ENCODE measurements at regions not wholly inside any gene's neighbourhood (a gene's known extent, or its start where the extent isn't known, plus 50 kb on each side); places are given as distances from the start of the nearest gene placed in this dataset.
"Not testable (repeated sequence)": the region's sequence is repeated elsewhere in the genome, so short reads cannot be mapped to it uniquely, and the experiment has no call there.

- no peak overlapping the region for H3K4me3 ChIP-seq (ENCODE audit: low read depth, low read length)
Observed at GRCh38 chr11:87889126-87889525, 286.1 kb downstream of the RAB38 start.

GRCh38 chr11:87885084-87885483, 290.2 kb downstream of the RAB38 start:
- CTCF ChIA-PET; H3K4me3 ChIP-seq (ENCODE audit: low read depth, low read length); POLR2A ChIA-PET; DNase-seq (ENCODE audit: low read depth, low spot score): not testable (repeated sequence)

More at GRCh38 chr11:87889126-87889525, 286.1 kb downstream of the RAB38 start:
- POLR2A ChIA-PET: no interaction called here
- DNase-seq (ENCODE audit: low read depth, low spot score): no peak
- CTCF ChIA-PET: no interaction called here
- no peak for TF ChIP-seq CTCF (IDR thresholded peaks at IDR 0.05; ENCODE audit: insufficient read depth, low read length, missing control alignments)

- DNase-seq (ENCODE audit: low read depth, low spot score): no peak
- no peak for TF ChIP-seq CTCF (IDR thresholded peaks at IDR 0.05; ENCODE audit: insufficient read depth, low read length, missing control alignments)
- ChIA-PET POLR2A (no interaction called here), CTCF (interaction anchor here (0.9 to 1.6 kb wide), 4 partner anchors 18 to 665 kb away, joined by 3 to 6 read pairs (median 4); no protein-coding TSS in a partner anchor)
- no peak overlapping the region for H3K4me3 ChIP-seq (ENCODE audit: low read depth, low read length)
Observed at GRCh38 chr11:87879118-87879517, 296.1 kb downstream of the RAB38 start.

- ChIA-PET CTCF (interaction anchor here (0.9 to 1.6 kb wide), 7 partner anchors 19 to 674 kb away, joined by 3 to 6 read pairs (median 3); no protein-coding TSS in a partner anchor), POLR2A (no interaction called here)
- TF ChIP-seq CTCF (IDR thresholded peaks at IDR 0.05; ENCODE audit: insufficient read depth, low read length, missing control alignments): peak; percentile 38
- H3K4me3 ChIP-seq (ENCODE audit: low read depth, low read length): no peak overlapping the region
- peak; percentile 9 for DNase-seq (ENCODE audit: low read depth, low spot score)
Observed at GRCh38 chr11:87878373-87878825, 296.8 kb downstream of the RAB38 start.

- DNase-seq (ENCODE audit: low read depth, low spot score): no peak
- ChIA-PET CTCF (no interaction called here), POLR2A (no interaction called here)
- no peak overlapping the region for H3K4me3 ChIP-seq (ENCODE audit: low read depth, low read length)
- no peak for TF ChIP-seq CTCF (IDR thresholded peaks at IDR 0.05; ENCODE audit: insufficient read depth, low read length, missing control alignments)
Observed at GRCh38 chr11:87871056-87871455, 304.2 kb downstream of the RAB38 start.

GRCh38 chr11:87870086-87870485, 305.2 kb downstream of the RAB38 start:
- TF ChIP-seq CTCF (IDR thresholded peaks at IDR 0.05; ENCODE audit: insufficient read depth, low read length, missing control alignments): no peak
- ChIA-PET POLR2A (no interaction called here), CTCF (no interaction called here)
- no peak overlapping the region for H3K4me3 ChIP-seq (ENCODE audit: low read depth, low read length)
- no peak for DNase-seq (ENCODE audit: low read depth, low spot score)

GRCh38 chr11:87866951-87867350, 308.3 kb downstream of the RAB38 start:
- DNase-seq (ENCODE audit: low read depth, low spot score): no peak
- POLR2A ChIA-PET: no interaction called here
- CTCF ChIA-PET: no interaction called here
- H3K4me3 ChIP-seq (ENCODE audit: low read depth, low read length): no peak overlapping the region
- TF ChIP-seq CTCF (IDR thresholded peaks at IDR 0.05; ENCODE audit: insufficient read depth, low read length, missing control alignments): no peak

All from AG04449 (cell line).